ENCODE measurements at regions not wholly inside any gene's neighbourhood (a gene's known extent, or its start where the extent isn't known, plus 50 kb on each side); places are given as distances from the start of the nearest gene placed in this dataset.

- H3K4me3 ChIP-seq: no peak overlapping the region
- ATAC-seq: no peak
- TF ChIP-seq CTCF (IDR thresholded peaks at IDR 0.05): no peak
- TF ChIP-seq POLR2A (IDR thresholded peaks at IDR 0.05): no peak
- no peaks in the 10 kb centered on the region for H3K4me1 ChIP-seq
- intact Hi-C loops (cut with DNase I): no loop called here
- H3K27ac ChIP-seq: no peak overlapping the region
- H3K9me3 ChIP-seq: no peaks in the 10 kb centered on the region
- H3K36me3 ChIP-seq: no peaks in the 10 kb centered on the region
- no peak for DNase-seq
- no peaks in the 10 kb centered on the region for H3K27me3 ChIP-seq
- WGBS (ENCODE audit: insufficient coverage, low coverage, low lambda C conversion rate, missing lambda C conversion rate): 82% methylated on average over 4 of the region's 4 CpGs
Measured at GRCh38 chr7:69218576-69218975, 379.7 kb upstream of the AUTS2 start.

- Histone ChIP-seq H3K36me3 (no peaks in the 10 kb centered on the region), H3K4me3 (no peak overlapping the region), H3K4me1 (no peaks in the 10 kb centered on the region), H3K27me3 (no peaks in the 10 kb centered on the region), H3K9me3 (no peaks in the 10 kb centered on the region), H3K27ac (no peak overlapping the region)
- intact Hi-C loops (cut with DNase I): no loop called here
- TF ChIP-seq CTCF (IDR thresholded peaks at IDR 0.05): no peak
- DNase-seq: no peak
- 78% methylated on average over 2 of the region's 2 CpGs for WGBS (ENCODE audit: insufficient coverage, low coverage, low lambda C conversion rate, missing lambda C conversion rate)
- ATAC-seq: no peak
Measured at GRCh38 chr7:69219381-69219780, 378.9 kb upstream of the AUTS2 start.

GRCh38 chr7:69225259-69225943 lies 372.9 kb upstream of the AUTS2 start:
- H3K27me3 ChIP-seq: no peaks in the 10 kb centered on the region
- 83% methylated on average over 2 of the region's 6 CpGs for WGBS (ENCODE audit: insufficient coverage, low coverage, low lambda C conversion rate, missing lambda C conversion rate)
- TF ChIP-seq POLR2A (IDR thresholded peaks at IDR 0.05) (no peak), CTCF (IDR thresholded peaks at IDR 0.05) (no peak)
- DNase-seq (no peak), ATAC-seq (peak in 1 of 4 donors; percentile 30)
- intact Hi-C loops (cut with DNase I): no loop called here
- no peak overlapping the region for H3K27ac ChIP-seq
- no peaks in the 10 kb centered on the region for H3K36me3 ChIP-seq
- H3K9me3 ChIP-seq: no peaks in the 10 kb centered on the region
- H3K4me3 ChIP-seq: no peak overlapping the region
- no peaks in the 10 kb centered on the region for H3K4me1 ChIP-seq

GRCh38 chr7:69228212-69228811 lies 370.0 kb upstream of the AUTS2 start:
- no peak for TF ChIP-seq CTCF (IDR thresholded peaks at IDR 0.05)
- TF ChIP-seq POLR2A (IDR thresholded peaks at IDR 0.05): no peak
- H3K4me1 ChIP-seq: peaks cover 0 to 10% (median 4%) of the 10 kb centered on the region in 4 donors
- H3K9me3 ChIP-seq: no peaks in the 10 kb centered on the region
- no peak overlapping the region for H3K4me3 ChIP-seq
- no peak overlapping the region for H3K27ac ChIP-seq
- ATAC-seq (no peak), DNase-seq (no peak)
- no peaks in the 10 kb centered on the region for H3K27me3 ChIP-seq
- 97% methylated on average over 5 of the region's 5 CpGs for WGBS (ENCODE audit: insufficient coverage, low coverage, low lambda C conversion rate, missing lambda C conversion rate)
- intact Hi-C loops (cut with DNase I): no loop called here
- no peaks in the 10 kb centered on the region for H3K36me3 ChIP-seq
